ENCODE measurements at regions not wholly inside any gene's neighbourhood (a gene's known extent, or its start where the extent isn't known, plus 50 kb on each side); places are given as distances from the start of the nearest gene placed in this dataset.

- Histone ChIP-seq H3K9ac (ENCODE audit: extremely low read depth, low read length, poor library complexity, severe bottlenecking) (no peak overlapping the region), H3K4me1 (ENCODE audit: control insufficient read depth, insufficient read depth, low read length) (no peaks in the 10 kb centered on the region), H3K27me3 (ENCODE audit: control insufficient read depth, insufficient read depth, low read length, poor library complexity, severe bottlenecking) (no peaks in the 10 kb centered on the region), H3K9me3 (ENCODE audit: control insufficient read depth, low read length) (no peaks in the 10 kb centered on the region), H3K36me3 (ENCODE audit: control insufficient read depth, insufficient read depth, low read length) (no peaks in the 10 kb centered on the region), H3K4me3 (ENCODE audit: low read length) (no peak overlapping the region), H3K27ac (ENCODE audit: low read depth, low read length) (no peak overlapping the region)
- TF ChIP-seq CTCF (conservative IDR thresholded peaks at IDR 0.05) = no peak
- Mint-ChIP-seq H3K9me3 (no peaks in the 10 kb centered on the region), H3K4me3 (no peak overlapping the region), H3K27me3 (ENCODE audit: insufficient read depth) (no peaks in the 10 kb centered on the region), H3K4me1 (no peaks in the 10 kb centered on the region), H3K36me3 (ENCODE audit: low read depth) (no peaks in the 10 kb centered on the region), H3K27ac (peak overlapping the region; percentile 6)
- DNase-seq = no peak
- 90 to 94% methylated on average over 2 to 3 of the region's 3 CpGs for WGBS, 2 experiments (ENCODE audit: insufficient coverage in 1 of 2, insufficient read length in 1 of 2)
Measured at GRCh38 chr10:21463436-21463835, 62.0 kb downstream of the SKIDA1 start.

GRCh38 chr10:21458126-21458871 is 67.2 kb downstream of the SKIDA1 start:
- WGBS, 2 experiments (ENCODE audit: insufficient coverage in 1 of 2, insufficient read length in 1 of 2) = 97 to 100% methylated on average over 4 to 5 of the region's 5 CpGs
- no peak overlapping the region for H3K27ac Mint-ChIP-seq

GRCh38 chr10:21456160-21456559 is 69.3 kb downstream of the SKIDA1 start:
- H3K4me1 ChIP-seq (ENCODE audit: control insufficient read depth, insufficient read depth, low read length) = no peaks in the 10 kb centered on the region
- no peak overlapping the region for H3K4me3 ChIP-seq (ENCODE audit: low read length)
- 95 to 96% methylated on average over 3 to 5 of the region's 5 CpGs for WGBS, 2 experiments (ENCODE audit: insufficient coverage in 1 of 2, insufficient read length in 1 of 2)
- Mint-ChIP-seq H3K36me3 (ENCODE audit: low read depth) (no peaks in the 10 kb centered on the region), H3K4me3 (no peak overlapping the region), H3K4me1 (no peaks in the 10 kb centered on the region), H3K27me3 (ENCODE audit: insufficient read depth) (no peaks in the 10 kb centered on the region), H3K9me3 (peaks cover 7% of the 10 kb centered on the region), H3K27ac (no peak overlapping the region)
- H3K27me3 ChIP-seq (ENCODE audit: control insufficient read depth, insufficient read depth, low read length, poor library complexity, severe bottlenecking) = no peaks in the 10 kb centered on the region
- no peak for DNase-seq
- H3K27ac ChIP-seq (ENCODE audit: low read depth, low read length) = no peak overlapping the region
- no peak overlapping the region for H3K9ac ChIP-seq (ENCODE audit: extremely low read depth, low read length, poor library complexity, severe bottlenecking)
- H3K9me3 ChIP-seq (ENCODE audit: control insufficient read depth, low read length) = peaks cover 15% of the 10 kb centered on the region
- no peaks in the 10 kb centered on the region for H3K36me3 ChIP-seq (ENCODE audit: control insufficient read depth, insufficient read depth, low read length)
- TF ChIP-seq CTCF (conservative IDR thresholded peaks at IDR 0.05) = no peak

More at GRCh38 chr10:21458126-21458871, 67.2 kb downstream of the SKIDA1 start:
- no peaks in the 10 kb centered on the region for H3K27me3 Mint-ChIP-seq (ENCODE audit: insufficient read depth)
- Histone ChIP-seq H3K36me3 (ENCODE audit: control insufficient read depth, insufficient read depth, low read length) (no peaks in the 10 kb centered on the region), H3K9me3 (ENCODE audit: control insufficient read depth, low read length) (peaks cover 15% of the 10 kb centered on the region), H3K27me3 (ENCODE audit: control insufficient read depth, insufficient read depth, low read length, poor library complexity, severe bottlenecking) (no peaks in the 10 kb centered on the region), H3K27ac (ENCODE audit: low read depth, low read length) (no peak overlapping the region), H3K4me1 (ENCODE audit: control insufficient read depth, insufficient read depth, low read length) (no peaks in the 10 kb centered on the region), H3K9ac (ENCODE audit: extremely low read depth, low read length, poor library complexity, severe bottlenecking) (no peak overlapping the region), H3K4me3 (ENCODE audit: low read length) (no peak overlapping the region)
- H3K4me3 Mint-ChIP-seq = no peak overlapping the region
- H3K36me3 Mint-ChIP-seq (ENCODE audit: low read depth) = no peaks in the 10 kb centered on the region
- no peak for TF ChIP-seq CTCF (conservative IDR thresholded peaks at IDR 0.05)
- no peak for DNase-seq
- peaks cover 7% of the 10 kb centered on the region for H3K9me3 Mint-ChIP-seq
- H3K4me1 Mint-ChIP-seq = no peaks in the 10 kb centered on the region

All from endodermal cell (in vitro differentiated cells).